HepG2 (cell line): ENCODE measurements at regions not wholly inside any gene's neighbourhood (a gene's known extent, or its start where the extent isn't known, plus 50 kb on each side); places are given as distances from the start of the nearest gene placed in this dataset.

ENCODE experiments used
- ATAC-seq: fragments of 200-7000 bp; cut with Tn5 transposase; 3 replicates; pipeline ENCODE4 v1.9.1; 2020; ENCODE audit warnings: mild to moderate bottlenecking, moderate library complexity
- BruUV-seq: library from RNA; stranded (reverse); fragments of 400-500 nt; replicated peaks from 2 replicates; lab custom pipeline; 2021; lab: Mats Ljungman, UMichigan
- CTCF ChIA-PET: fragments of 300-600 bp; formaldehyde crosslinking; extraction: SDS; loops from one replicate; lab custom pipeline; 2021; ENCODE audit warnings: low total read pairs, inconsistent platforms, low intra/inter-chr PET ratio; lab: Yijun Ruan, JAX
- POLR2A ChIA-PET: fragments of 350-600 bp; sonication (Branson Sonifier 250); formaldehyde crosslinking; loops from one replicate; lab custom pipeline; 2020; ENCODE audit warnings: antibody characterized with exemption, inconsistent platforms; lab: Yijun Ruan, JAX
- DNase-seq: peaks from one replicate; pipeline ENCODE4 v3.0.0-alpha.2; 2015; ENCODE audit warnings: low spot score
- FAIRE-seq: peaks from 3 replicates; lab custom pipeline; 2011; peaks lifted over from hg19 to GRCh38; lab: Jason Lieb, UNC
- H2AFZ ChIP-seq: one replicate; pipeline ENCODE4 v1.6.1; 2011; ENCODE audit warnings: low read length, inconsistent platforms
- H3K27ac ChIP-seq: fragments of 300-600 bp; 3 replicates; pipeline ENCODE4 v1.8.0; 2011; ENCODE audit warnings: mixed run types, mild to moderate bottlenecking, mixed read lengths, low read length, inconsistent platforms; ENCODE audit not compliant: insufficient read depth; ENCODE audit errors: extremely low read length
- H3K27me3 ChIP-seq, 2 experiments: fragments of 200-600 bp in 1 of 2; 2 replicates in 1 of 2; 3 replicates in 1 of 2; pipeline versions ENCODE4 v1.6.0 to v1.8.0; 2011; ENCODE audit warnings: low read length in 2 of 2, mild to moderate bottlenecking in 2 of 2, moderate library complexity in 2 of 2, inconsistent platforms in 1 of 2; ENCODE audit not compliant: insufficient read depth in 2 of 2, control insufficient read depth in 1 of 2
- H3K36me3 ChIP-seq, 2 experiments: fragments of 200-600 bp in 1 of 2; replicated peaks in 1 of 2; 2 replicates in 1 of 2; 3 replicates in 1 of 2; pipeline versions ENCODE4 v1.5.1 to v1.8.0; 2011; ENCODE audit warnings: low read length in 2 of 2, inconsistent platforms in 1 of 2; ENCODE audit not compliant: insufficient read depth in 2 of 2, control insufficient read depth in 1 of 2
- H3K4me1 ChIP-seq: 2 replicates; pipeline ENCODE4 v1.5.1; 2012; ENCODE audit warnings: low read length, inconsistent platforms; ENCODE audit not compliant: insufficient read depth
- H3K4me2 ChIP-seq: 2 replicates; pipeline ENCODE4 v1.6.0; 2011; ENCODE audit warnings: low read depth, low read length, inconsistent platforms
- H3K4me3 ChIP-seq, 3 experiments: fragments of 200-600 bp in 1 of 3; sonication (generic), shearing (Covaris generic) in 1 of 3; replicated peaks in 1 of 3; 2 replicates each; pipeline ENCODE4 v1.5.1; 2011 to 2016; ENCODE audit warnings: low read length in 3 of 3, inconsistent platforms in 2 of 3, low read depth in 2 of 3, mild to moderate bottlenecking in 2 of 3, control low read depth in 1 of 3, mixed read lengths in 1 of 3; ENCODE audit not compliant: insufficient read depth in 1 of 3
- H3K79me2 ChIP-seq: one replicate; pipeline ENCODE4 v1.6.1; 2011; ENCODE audit warnings: low read length, inconsistent platforms; ENCODE audit not compliant: insufficient read depth
- H3K9ac ChIP-seq: 2 replicates; pipeline ENCODE4 v1.6.0; 2011; ENCODE audit warnings: mild to moderate bottlenecking, low read depth, low read length, inconsistent platforms; ENCODE audit not compliant: insufficient read depth
- H3K9me3 ChIP-seq: 2 replicates; pipeline ENCODE4 v1.5.1; 2012; ENCODE audit warnings: mild to moderate bottlenecking, low read length
- H4K20me1 ChIP-seq: 2 replicates; pipeline ENCODE4 v1.6.0; 2011; ENCODE audit warnings: inconsistent platforms, mild to moderate bottlenecking, low read length, moderate library complexity; ENCODE audit not compliant: insufficient read depth
- CHD4 ChIP-seq: fragments of 200-600 bp; sonication (generic); IDR thresholded peaks from 2 replicates; pipeline ENCODE4 v1.7.0; 2017; ENCODE audit warnings: mild to moderate bottlenecking, low read length, borderline replicate concordance
- HMGXB3 ChIP-seq: sonication (generic); formaldehyde crosslinking; IDR thresholded peaks from 2 replicates; pipeline ENCODE4 v1.4.0; 2020; ENCODE audit warnings: missing genetic modification reagents, borderline replicate concordance
- MNT ChIP-seq: fragments of 450-650 bp; IDR thresholded peaks from 2 replicates; pipeline ENCODE4 v1.6.1; 2016
- POLR2A ChIP-seq, 2 experiments: IDR thresholded peaks; 2 replicates each; pipeline ENCODE4 v1.6.1; 2011; ENCODE audit warnings: low read depth in 2 of 2, low read length in 2 of 2, mild to moderate bottlenecking in 1 of 2, moderate library complexity in 1 of 2; ENCODE audit not compliant: insufficient read depth in 1 of 2
- SSRP1 ChIP-seq: IDR thresholded peaks from 2 replicates; pipeline ENCODE4 v1.6.1; 2016; ENCODE audit warnings: control low read depth
- TRAFD1 ChIP-seq: sonication (generic); formaldehyde crosslinking; IDR thresholded peaks from 2 replicates; pipeline ENCODE4 v1.5.1; 2020; ENCODE audit warnings: missing genetic modification reagents, mild to moderate bottlenecking, borderline replicate concordance
- ZNF740 ChIP-seq: sonication (generic); formaldehyde crosslinking; IDR thresholded peaks from 2 replicates; pipeline ENCODE4 v1.4.0; 2020; ENCODE audit warnings: missing genetic modification reagents
- WGBS: methylation state at CpG from one replicate; pipeline ENCODE4 v1.1.6; 2017; ENCODE audit warnings: low lambda C conversion rate; 5-methylcytosine and 5-hydroxymethylcytosine counted together
- in situ Hi-C: cut with HindIII; loops from 2 replicates; pipeline ENCODE4 v1.10.0; 2017; ENCODE audit warnings: low pct_unique_long_range_greater_than_20kb; ENCODE audit not compliant: extremely low pct_ligation_motif_present
- intact Hi-C: fragments of 100-400 bp; cut with micrococcal nuclease; formaldehyde crosslinking; loops from one replicate; pipeline ENCODE4 v1.10.0; 2022; ENCODE audit not compliant: unreplicated experiment

- no peak overlapping the region for H3K4me2 ChIP-seq
- intact Hi-C loops = no loop called here
- POLR2A ChIA-PET = no interaction called here
- no peaks in the 10 kb centered on the region for H3K36me3 ChIP-seq
- no peak overlapping the region for H3K4me3 ChIP-seq
- TF ChIP-seq ZNF740 (CRISPR knock-in tag) (no peak), MNT (peak; percentile 34; the same call in 1 of the 2 replicates)
- TF ChIP-seq, all 625 proteins: peak for 1
- H3K4me1 ChIP-seq = no peaks in the 10 kb centered on the region
- H2AFZ ChIP-seq = no peak overlapping the region
- 2% methylated on average over 4 of the region's 7 CpGs for WGBS
- DNase-seq = no peak
- no peaks in the 10 kb centered on the region for H4K20me1 ChIP-seq
- FAIRE-seq = no peak
- CTCF ChIA-PET = no interaction called here
- in situ Hi-C loops = no loop called here
- H3K9me3 ChIP-seq = no peaks in the 10 kb centered on the region
- no TSS peak for BruUV-seq
- no peak overlapping the region for H3K9ac ChIP-seq
- H3K79me2 ChIP-seq = no peaks in the 10 kb centered on the region
- H3K27ac ChIP-seq = no peak overlapping the region
- no peak for ATAC-seq
- no peaks in the 10 kb centered on the region for H3K27me3 ChIP-seq
These were observed 259.4 kb upstream of the DAB1 start for GRCh38 chr1:57683037-57683942.

GRCh38 chr1:57678138-57678537 is 254.3 kb upstream of the DAB1 start:
- H4K20me1 ChIP-seq = no peaks in the 10 kb centered on the region
- H3K36me3 ChIP-seq = no peaks in the 10 kb centered on the region

More at GRCh38 chr1:57678138-57678537, 254.3 kb upstream of the DAB1 start:
- CTCF ChIA-PET = no interaction called here
- 6% methylated on average over 1 of the region's 1 CpG for WGBS
- Histone ChIP-seq H2AFZ (no peak overlapping the region), H3K4me3 (no peak overlapping the region), H3K79me2 (no peaks in the 10 kb centered on the region), H3K9ac (no peak overlapping the region), H3K27me3 (no peaks in the 10 kb centered on the region), H3K4me2 (no peak overlapping the region), H3K4me1 (no peaks in the 10 kb centered on the region), H3K27ac (no peak overlapping the region), H3K9me3 (no peaks in the 10 kb centered on the region)
- no peak for TF ChIP-seq TRAFD1 (CRISPR knock-in tag)
- no peak for TF ChIP-seq HMGXB3 (CRISPR knock-in tag)
- no peak for TF ChIP-seq POLR2A (IDR thresholded peaks at IDR 0.05; ENCODE audit: insufficient read depth in 1 of 2, low read depth in 2 of 2, low read length in 2 of 2)
- no peak for TF ChIP-seq CHD4
- TF ChIP-seq SSRP1 (CRISPR knock-in tag) = no peak
- FAIRE-seq = no peak
- in situ Hi-C loops (no loop called here), intact Hi-C loops (no loop called here)
- DNase-seq = no peak
- no peak for ATAC-seq
- POLR2A ChIA-PET = no interaction called here
- BruUV-seq = no TSS peak
